Endodermal cell (in vitro differentiated cells): ENCODE measurements at regions not wholly inside any gene's neighbourhood (a gene's known extent, or its start where the extent isn't known, plus 50 kb on each side); places are given as distances from the start of the nearest gene placed in this dataset.

Experiments
- DNase-seq: peaks from one replicate; pipeline ENCODE4 v3.0.0-alpha.2; 2017
- H3K27ac ChIP-seq: 2 replicates; pipeline ENCODE4 v1.5.1; 2013; ENCODE audit warnings: mild to moderate bottlenecking, low read depth, low read length, moderate library complexity
- H3K27me3 ChIP-seq: 2 replicates; pipeline ENCODE4 v1.6.1; 2013; ENCODE audit warnings: mild to moderate bottlenecking, low read length, moderate library complexity; ENCODE audit not compliant: insufficient read depth, control insufficient read depth, poor library complexity, severe bottlenecking
- H3K36me3 ChIP-seq: 2 replicates; pipeline ENCODE4 v1.7.0; 2013; ENCODE audit warnings: mild to moderate bottlenecking, low read length, moderate library complexity; ENCODE audit not compliant: control insufficient read depth, insufficient read depth
- H3K4me1 ChIP-seq: one replicate; pipeline ENCODE4 v1.7.0; 2013; ENCODE audit warnings: low read length; ENCODE audit not compliant: control insufficient read depth, insufficient read depth
- H3K4me3 ChIP-seq: 2 replicates; pipeline ENCODE4 v1.5.1; 2013; ENCODE audit warnings: mild to moderate bottlenecking, low read length, moderate library complexity
- H3K9ac ChIP-seq: 2 replicates; pipeline ENCODE4 v1.6.1; 2013; ENCODE audit warnings: mild to moderate bottlenecking, low read length, moderate library complexity; ENCODE audit not compliant: poor library complexity, severe bottlenecking; ENCODE audit errors: extremely low read depth
- H3K9me3 ChIP-seq: 2 replicates; pipeline ENCODE4 v1.6.1; 2013; ENCODE audit warnings: mild to moderate bottlenecking, low read length, moderate library complexity; ENCODE audit not compliant: control insufficient read depth
- H3K27ac Mint-ChIP-seq: 2 replicates; pipeline ENCODE4 v1.8.0; 2020; ENCODE audit warnings: mixed read lengths
- H3K27me3 Mint-ChIP-seq: 2 replicates; pipeline ENCODE4 v1.8.0; 2021; ENCODE audit warnings: mild to moderate bottlenecking, mixed read lengths; ENCODE audit not compliant: insufficient read depth
- H3K36me3 Mint-ChIP-seq: 2 replicates; pipeline ENCODE4 v1.8.0; 2020; ENCODE audit warnings: low read depth, mixed read lengths
- H3K4me1 Mint-ChIP-seq: 2 replicates; pipeline ENCODE4 v1.8.0; 2020; ENCODE audit warnings: mixed read lengths
- H3K4me3 Mint-ChIP-seq: 2 replicates; pipeline ENCODE4 v1.8.0; 2020; ENCODE audit warnings: mild to moderate bottlenecking, moderate library complexity, mixed read lengths
- H3K9me3 Mint-ChIP-seq: 2 replicates; pipeline ENCODE4 v1.8.0; 2020; ENCODE audit warnings: mild to moderate bottlenecking, mixed read lengths
- CTCF ChIP-seq: fragments of 200-600 bp; sonication (generic); conservative IDR thresholded peaks from 2 replicates; pipeline ENCODE4 v1.5.0; 2021; ENCODE audit warnings: antibody characterized with exemption, mild to moderate bottlenecking
- WGBS, 2 experiments: methylation state at CpG; one replicate each; pipeline versions ENCODE4 v1.1.5 to v1.1.7; 2013; ENCODE audit warnings: missing lambda C conversion rate in 2 of 2, mixed read lengths in 1 of 2; ENCODE audit not compliant: insufficient coverage in 1 of 2, insufficient read length in 1 of 2; 5-methylcytosine and 5-hydroxymethylcytosine counted together

DNA sequence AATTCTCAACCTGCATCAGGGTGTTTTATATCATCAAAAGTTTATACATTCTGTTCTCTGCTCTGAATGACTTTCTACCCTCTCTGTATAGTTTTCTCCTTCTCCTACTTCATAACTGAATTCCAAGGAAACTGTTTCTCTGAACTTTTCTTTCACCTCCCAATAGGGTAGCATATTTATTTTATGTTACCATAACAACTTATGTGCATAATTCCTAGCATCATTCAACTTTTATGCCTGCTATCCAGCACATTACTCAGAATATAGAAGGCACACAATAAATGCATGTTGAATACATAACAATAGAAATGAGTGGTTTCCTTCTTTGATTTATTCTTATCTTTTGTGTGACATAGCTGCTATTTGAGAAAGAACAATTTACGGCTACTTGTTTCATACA lies 2385.0 kb downstream of the PCDH9 start:
- Mint-ChIP-seq H3K4me3 (no peak overlapping the region), H3K4me1 (peaks cover 20% of the 10 kb centered on the region), H3K27ac (no peak overlapping the region), H3K36me3 (no peaks in the 10 kb centered on the region), H3K9me3 (no peaks in the 10 kb centered on the region), H3K27me3 (no peaks in the 10 kb centered on the region)
- no peak for DNase-seq
- peak overlapping the region; percentile 53 for H3K27ac ChIP-seq
- H3K4me3 ChIP-seq: no peak overlapping the region
- TF ChIP-seq CTCF: no peak
- H3K4me1 ChIP-seq: peaks cover 3% of the 10 kb centered on the region
- no peak overlapping the region for H3K9ac ChIP-seq
- H3K27me3 ChIP-seq: no peaks in the 10 kb centered on the region
- no peaks in the 10 kb centered on the region for H3K36me3 ChIP-seq
- 78% methylated on average over 1 of the region's 1 CpG; no CpG with 5 or more reads in 1 of the 2 experiments for WGBS, 2 experiments
- H3K9me3 ChIP-seq: no peaks in the 10 kb centered on the region

DNA sequence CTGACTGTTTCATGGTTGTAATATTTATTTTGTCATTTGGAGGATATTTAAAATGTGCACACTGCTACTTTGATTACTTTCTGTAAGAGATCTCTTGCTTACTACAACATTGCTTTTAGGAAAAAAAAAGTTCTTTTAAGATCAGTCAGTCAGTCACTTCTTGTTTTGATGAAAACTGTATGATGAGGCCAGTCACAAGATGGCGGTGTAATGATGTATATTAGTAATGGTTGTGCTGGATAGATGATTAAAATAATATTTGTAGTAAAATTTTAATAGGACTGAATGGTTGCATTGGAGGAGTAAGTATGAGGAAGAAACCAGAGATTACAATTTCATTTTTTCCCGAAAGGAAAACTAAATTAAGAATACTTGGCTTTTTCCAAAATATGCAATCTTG lies 2411.1 kb downstream of the PCDH9 start:
- no peaks in the 10 kb centered on the region for H3K27me3 Mint-ChIP-seq
- no peak overlapping the region for H3K4me3 ChIP-seq
- H3K27me3 ChIP-seq: no peaks in the 10 kb centered on the region
- TF ChIP-seq CTCF: no peak
- no peaks in the 10 kb centered on the region for H3K4me1 Mint-ChIP-seq
- DNase-seq: no peak
- H3K4me1 ChIP-seq: no peaks in the 10 kb centered on the region
- no peak overlapping the region for H3K9ac ChIP-seq
- H3K9me3 Mint-ChIP-seq: no peaks in the 10 kb centered on the region
- H3K27ac Mint-ChIP-seq: no peak overlapping the region
- WGBS, 2 experiments: 92 to 100% methylated on average over 1 to 2 of the region's 2 CpGs
- no peak overlapping the region for H3K27ac ChIP-seq
- H3K36me3 ChIP-seq: no peaks in the 10 kb centered on the region
- no peaks in the 10 kb centered on the region for H3K9me3 ChIP-seq
- no peaks in the 10 kb centered on the region for H3K36me3 Mint-ChIP-seq
- no peak overlapping the region for H3K4me3 Mint-ChIP-seq

DNA sequence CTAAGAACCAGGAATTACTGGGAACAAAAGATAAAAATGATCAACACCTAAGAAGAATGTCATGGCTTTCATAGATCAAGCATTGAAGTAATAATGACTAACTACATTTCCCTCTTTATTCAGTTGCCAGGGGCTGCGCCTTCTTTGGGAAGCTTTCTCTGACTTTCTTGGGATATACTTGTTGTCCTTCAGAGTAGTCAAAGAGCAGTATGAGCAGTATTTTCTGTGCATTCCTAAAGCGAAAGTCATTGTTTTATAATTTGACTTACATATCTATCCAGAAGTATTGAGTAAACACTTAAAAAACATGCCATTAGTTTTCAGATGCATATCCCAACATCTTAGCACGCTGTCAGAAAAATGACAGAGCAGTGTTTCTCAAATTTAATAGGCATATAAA lies 2412.4 kb downstream of the PCDH9 start:
- Mint-ChIP-seq H3K4me3 (no peak overlapping the region), H3K4me1 (no peaks in the 10 kb centered on the region)
- no peak for DNase-seq

More for the DNA sequence above, 2412.4 kb downstream of the PCDH9 start:
- Histone ChIP-seq H3K9me3 (no peaks in the 10 kb centered on the region), H3K9ac (no peak overlapping the region), H3K4me1 (no peaks in the 10 kb centered on the region), H3K36me3 (no peaks in the 10 kb centered on the region), H3K27ac (no peak overlapping the region), H3K4me3 (no peak overlapping the region), H3K27me3 (no peaks in the 10 kb centered on the region)
- no peak for TF ChIP-seq CTCF
- 100% methylated on average over 3 of the region's 3 CpGs; no CpG with 5 or more reads in 1 of the 2 experiments for WGBS, 2 experiments
- H3K9me3 Mint-ChIP-seq: no peaks in the 10 kb centered on the region
- H3K27ac Mint-ChIP-seq: no peak overlapping the region
- no peaks in the 10 kb centered on the region for H3K27me3 Mint-ChIP-seq
- H3K36me3 Mint-ChIP-seq: no peaks in the 10 kb centered on the region
